GM18507 (cell line): ENCODE measurements at regions not wholly inside any gene's neighbourhood (a gene's known extent, or its start where the extent isn't known, plus 50 kb on each side); places are given as distances from the start of the nearest gene placed in this dataset.
"Not testable (repeated sequence)": the region's sequence is repeated elsewhere in the genome, so short reads cannot be mapped to it uniquely, and the experiment has no call there.

Source experiments
- DNase-seq: peaks from one replicate; pipeline ENCODE4 v3.0.0; 2011; ENCODE audit warnings: low read depth; ENCODE audit not compliant: insufficient read length; ENCODE audit errors: extremely low spot score
- FAIRE-seq: peaks from 2 replicates; lab custom pipeline; 2011; peaks lifted over from hg19 to GRCh38; lab: Jason Lieb, UNC

DNA sequence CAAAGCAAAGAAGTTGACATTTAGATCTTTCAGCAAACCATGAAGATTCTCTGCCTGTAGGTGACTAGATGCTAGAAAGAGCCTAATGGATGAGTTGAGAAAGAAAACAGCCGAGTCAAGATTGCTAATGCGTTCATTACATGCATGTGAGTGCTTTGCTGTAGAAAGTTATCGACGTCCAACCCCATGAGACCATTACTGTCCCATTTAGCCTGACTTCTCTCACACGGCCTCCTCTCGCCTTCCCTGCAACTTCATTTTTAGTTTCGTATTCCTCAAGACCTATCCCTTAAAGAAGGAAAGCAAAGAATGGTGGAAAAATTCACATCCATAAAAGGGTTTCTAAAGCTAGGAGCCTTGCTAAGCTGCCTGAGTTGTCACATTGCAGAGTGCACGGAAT lies 113.7 kb upstream of the DPP6 start:
- FAIRE-seq (no peak), DNase-seq (no peak)

DNA sequence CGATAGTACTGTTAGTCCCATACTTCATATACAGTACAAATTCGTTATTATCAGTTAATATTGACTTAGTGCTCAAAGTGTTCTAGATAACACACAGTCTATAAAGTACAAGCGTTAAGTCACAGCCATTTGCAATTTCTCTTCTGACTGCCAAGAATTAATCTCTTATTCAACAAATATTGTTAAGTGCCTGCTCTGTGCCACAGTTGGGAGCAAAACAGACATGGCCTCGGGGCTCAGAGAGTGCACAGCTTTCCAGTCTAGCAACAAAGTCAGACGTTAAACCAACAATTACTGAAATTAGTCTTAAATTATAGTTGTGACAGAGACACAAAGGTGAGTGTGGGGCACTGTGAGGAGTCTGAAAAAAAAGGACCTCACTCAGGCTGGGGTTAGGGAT lies 113.0 kb upstream of the DPP6 start:
- no peak for DNase-seq
- FAIRE-seq: no peak

DNA sequence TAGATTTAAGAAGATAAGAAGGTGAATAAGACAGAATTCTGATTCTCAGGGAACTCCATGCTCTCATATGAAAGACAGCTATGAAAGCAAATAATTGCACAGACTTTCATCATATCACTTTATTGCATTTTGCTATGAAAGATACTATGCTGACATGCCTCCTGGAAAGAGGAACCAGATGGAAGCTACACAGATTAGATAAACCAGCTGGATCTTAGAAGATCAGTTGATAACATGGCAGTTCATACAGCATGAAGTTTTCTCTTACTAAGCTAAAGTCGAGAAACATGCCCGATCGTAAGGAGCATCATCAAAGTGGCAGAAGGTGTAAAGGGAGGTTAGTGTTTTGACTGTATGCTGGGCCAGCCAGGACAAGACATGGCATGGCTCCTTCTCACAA lies 112.5 kb upstream of the DPP6 start:
- DNase-seq (no peak), FAIRE-seq (no peak)

DNA sequence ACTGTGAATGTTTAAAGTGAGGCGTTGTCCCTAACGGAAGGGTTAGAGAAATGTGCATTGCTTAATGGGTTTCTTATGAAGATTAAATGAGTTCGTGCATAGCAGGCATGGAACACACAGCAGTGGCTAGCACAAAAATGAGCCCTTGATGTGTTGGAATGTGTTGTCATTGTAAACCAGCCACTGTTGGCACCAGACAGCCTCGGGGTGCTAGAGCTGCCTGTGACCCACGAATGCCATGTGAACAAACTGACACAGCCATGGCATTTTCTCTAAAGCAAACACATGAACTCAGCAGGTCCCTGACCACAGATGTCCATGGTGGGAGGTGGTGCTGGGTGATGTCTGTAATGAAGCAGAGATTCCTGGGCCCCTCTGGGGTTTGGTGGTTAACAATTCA lies 111.1 kb upstream of the DPP6 start:
- FAIRE-seq (no peak), DNase-seq (no peak)

DNA sequence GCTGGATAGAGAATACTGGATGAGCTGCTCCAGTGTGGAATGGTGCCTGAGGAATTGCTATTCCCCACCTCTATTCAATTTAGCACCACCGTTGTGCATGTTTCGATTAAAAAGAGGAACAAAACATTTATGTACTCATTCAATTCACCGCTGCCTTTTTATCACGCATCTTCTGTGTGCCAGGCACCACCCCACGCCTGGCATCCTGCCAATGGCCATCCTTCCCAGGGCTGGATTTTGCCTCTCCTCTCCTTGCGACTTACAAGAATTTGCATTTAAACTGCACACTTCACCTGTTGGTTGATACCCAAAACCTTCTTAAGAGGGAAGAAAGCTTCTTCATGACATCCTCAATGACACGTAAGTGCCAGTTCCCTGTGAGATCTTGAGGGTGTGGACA lies 110.2 kb upstream of the DPP6 start:
- DNase-seq (no peak), FAIRE-seq (no peak)

DNA sequence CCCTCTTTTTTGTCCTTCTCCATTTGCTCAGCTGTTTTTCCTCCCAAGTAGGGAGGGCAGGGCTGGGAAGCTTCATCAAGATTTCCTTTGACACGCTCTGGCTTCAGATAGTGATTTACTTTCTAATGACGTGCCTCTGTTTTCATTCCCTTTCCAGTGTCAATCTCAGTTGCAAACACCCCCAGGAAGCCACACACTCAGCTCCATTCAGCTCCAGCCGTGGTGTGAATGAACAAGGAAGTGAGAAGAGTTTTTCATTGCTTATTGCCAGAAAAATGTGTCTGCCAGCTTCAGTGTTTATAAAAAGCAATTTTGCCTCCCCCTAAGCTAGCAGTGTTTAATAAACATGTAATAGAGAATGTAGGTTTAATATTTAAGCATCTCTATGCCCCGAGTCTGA lies 108.7 kb upstream of the DPP6 start:
- no peak for DNase-seq
- no peak for FAIRE-seq

DNA sequence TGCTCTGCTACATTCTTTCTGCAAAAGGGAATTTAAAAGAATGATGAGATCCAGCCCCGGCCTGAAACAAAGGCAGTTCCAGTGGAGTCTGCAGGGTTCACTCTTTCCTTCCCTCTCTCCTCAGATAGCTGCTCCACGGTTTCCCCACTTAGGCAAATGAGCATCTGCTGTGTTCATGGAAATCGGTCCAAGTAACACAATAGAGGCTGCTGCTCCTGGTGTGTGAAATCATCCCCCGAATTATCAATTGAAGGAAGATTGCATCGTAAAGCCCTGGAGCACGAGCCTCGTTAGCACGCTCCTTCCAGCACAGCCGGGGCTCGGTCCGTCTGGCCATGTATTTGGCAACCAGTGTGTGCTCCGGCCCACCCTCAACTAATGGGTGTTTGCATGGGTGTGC lies 108.3 kb upstream of the DPP6 start:
- DNase-seq (no peak), FAIRE-seq (no peak)

DNA sequence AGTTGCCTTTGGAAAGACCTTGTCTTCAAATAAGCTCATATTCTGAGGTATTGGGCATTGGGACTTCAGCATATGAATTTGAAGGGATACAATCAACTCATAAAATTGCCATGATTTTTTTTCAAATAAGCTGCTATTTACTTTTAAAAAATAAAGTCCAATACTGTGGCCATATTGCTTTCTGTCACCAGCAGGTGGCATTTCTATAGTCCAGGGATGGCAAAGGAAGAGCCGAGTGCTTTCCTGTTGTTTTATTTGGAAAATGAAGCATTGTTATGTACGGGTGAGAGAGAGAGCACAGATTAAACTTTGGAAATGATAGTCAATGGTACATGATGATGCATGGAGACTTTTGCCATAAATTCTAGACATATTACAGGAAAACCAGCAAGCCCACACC lies 104.1 kb upstream of the DPP6 start:
- FAIRE-seq (no peak), DNase-seq (no peak)

DNA sequence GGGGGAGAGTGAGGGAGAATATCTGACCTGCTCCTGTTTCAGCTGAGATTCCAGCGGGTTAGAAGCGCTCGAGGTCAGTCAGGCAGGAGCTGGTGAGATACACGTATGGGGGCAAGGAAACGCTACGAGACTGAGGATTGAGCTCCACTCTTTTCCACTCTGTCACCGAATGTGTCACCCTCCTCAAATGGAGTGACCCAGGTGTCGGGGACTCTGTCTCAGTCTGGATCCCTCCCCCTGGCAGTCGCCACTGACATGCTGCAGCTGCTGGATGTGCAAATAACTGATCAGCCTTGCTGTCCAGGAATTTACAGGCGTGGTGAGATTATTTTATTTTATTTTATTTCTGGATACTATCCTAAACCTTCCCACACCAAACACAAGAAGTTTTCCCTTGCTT lies 100.9 kb upstream of the DPP6 start:
- DNase-seq (no peak), FAIRE-seq (no peak)

DNA sequence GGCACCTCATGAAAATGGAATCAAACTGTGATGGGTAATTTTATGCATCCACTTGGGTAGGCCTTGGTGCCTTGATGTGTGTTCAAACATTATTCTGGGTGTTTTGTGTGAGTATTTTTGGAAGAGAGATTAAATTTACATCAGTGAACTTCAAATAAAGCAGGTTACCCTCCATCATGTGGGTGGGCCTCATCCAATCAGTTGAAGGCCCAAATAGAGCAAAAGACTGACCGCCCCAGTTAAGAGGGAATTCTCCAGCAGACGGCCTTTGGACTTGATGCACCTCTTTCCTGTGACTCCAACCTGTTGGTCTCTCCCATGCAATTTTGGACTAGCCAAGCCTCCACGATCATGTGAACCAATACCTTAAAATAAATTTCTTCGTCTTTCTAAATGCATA lies 97.7 kb upstream of the DPP6 start:
- FAIRE-seq (no peak), DNase-seq (no peak)

DNA sequence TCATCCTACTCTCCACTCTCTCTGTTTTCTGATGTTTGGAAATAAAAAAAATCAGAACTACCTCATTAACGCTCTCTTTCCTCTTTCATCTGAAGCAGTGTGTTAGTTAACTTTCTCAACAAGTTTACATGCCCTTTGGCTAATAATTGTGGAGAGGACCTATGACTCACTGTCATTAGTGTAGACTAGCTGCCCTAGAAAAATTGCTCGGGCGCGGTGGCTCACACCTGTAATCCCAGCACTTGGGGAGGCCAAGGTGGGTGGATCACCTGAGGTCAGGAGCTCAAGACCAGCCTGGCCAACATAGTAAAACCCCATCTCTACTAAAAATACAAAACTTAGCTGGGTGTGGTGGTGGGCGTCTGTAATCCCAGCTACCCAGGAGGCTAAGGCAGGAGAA lies 94.5 kb upstream of the DPP6 start:
- not testable (repeated sequence) for FAIRE-seq, DNase-seq

DNA sequence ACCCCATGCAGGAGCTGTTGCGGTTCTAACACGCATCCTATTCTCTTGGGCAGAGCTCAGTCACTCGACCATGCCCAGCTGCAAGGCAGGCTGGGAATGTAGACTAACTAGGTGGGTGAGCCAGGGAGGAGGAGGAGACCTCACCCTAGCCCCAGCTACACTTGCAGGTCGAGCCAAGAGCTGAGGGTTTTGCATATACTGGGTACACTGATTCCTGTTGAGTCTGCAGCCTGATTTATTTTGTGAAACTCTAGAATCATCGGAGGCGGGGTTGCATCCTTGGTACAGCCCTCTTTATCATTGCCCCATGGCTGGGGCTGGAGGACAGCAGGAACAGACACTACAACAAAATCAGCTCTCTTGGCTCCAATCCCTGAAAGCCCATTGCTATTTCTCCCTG lies 93.8 kb upstream of the DPP6 start:
- not testable (repeated sequence) for FAIRE-seq, DNase-seq

DNA sequence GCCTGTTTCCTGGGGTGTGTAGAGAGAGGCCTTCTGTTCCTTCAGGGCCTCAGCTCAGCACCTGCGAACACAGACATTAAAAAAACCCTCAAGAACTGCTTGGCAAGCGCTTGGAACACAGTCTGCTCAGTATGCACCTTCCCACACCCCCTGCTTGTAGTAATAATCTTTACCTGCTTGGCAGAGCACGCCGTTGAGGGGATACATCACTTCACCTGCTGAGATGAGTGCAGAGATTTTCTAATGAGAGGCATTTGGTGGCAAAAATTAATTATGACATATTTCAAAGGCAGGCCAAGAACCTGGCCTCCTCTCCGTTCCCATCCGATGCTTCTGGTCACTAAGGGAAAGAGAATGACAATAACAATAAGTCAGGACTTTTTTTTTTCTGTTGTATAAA lies 93.4 kb upstream of the DPP6 start:
- not testable (repeated sequence) for DNase-seq, FAIRE-seq

DNA sequence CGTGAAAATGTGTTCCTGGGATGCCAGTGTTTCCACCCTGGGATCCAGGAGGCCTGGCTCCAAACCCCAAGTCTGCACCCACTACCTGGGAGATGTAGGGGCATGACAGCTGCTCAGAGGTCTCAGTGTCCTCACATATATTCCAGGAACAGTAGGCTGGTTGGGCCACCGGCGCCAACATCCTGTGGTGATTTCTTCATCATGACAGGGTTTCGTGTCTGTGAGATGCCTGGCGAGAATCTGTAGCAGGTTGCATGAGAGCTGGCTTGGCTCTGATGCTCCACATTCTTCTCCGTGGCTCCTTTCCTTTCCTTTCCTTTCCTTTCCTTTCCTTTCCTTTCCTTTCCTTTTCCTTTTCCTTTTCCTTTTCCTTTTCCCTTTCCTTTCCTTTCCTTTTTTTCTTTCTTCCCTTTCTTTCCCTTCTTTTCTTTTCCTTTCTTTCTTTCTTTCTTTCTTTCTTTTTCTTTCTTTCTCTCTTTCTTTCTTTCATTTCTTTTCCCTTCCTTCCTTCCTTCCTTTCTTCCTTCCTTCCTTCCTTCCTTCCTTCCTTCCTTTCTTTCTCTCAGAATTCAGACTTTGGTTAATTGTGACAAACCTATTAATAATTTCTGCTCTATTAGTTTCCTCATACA lies 87.6 kb upstream of the DPP6 start:
- DNase-seq, FAIRE-seq: not testable (repeated sequence)

DNA sequence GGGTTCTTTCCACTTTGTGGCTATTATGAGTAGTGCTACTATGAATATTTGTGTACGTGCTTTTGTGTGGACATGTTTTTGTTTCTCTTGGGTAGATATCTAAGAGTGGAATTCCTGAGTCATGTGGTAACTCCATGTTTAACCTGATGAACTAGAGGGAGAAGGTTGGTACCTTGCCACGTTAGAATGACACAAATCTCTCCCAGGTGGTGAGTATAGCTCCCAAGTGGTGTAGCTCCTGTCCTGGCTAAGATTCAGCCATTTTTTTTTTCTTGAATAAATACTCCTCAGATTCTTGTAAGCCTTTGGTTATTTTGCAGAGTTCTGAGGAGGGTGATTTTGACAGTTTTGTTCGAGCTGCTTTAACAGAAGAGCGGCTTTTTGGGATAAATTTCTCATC lies 83.2 kb upstream of the DPP6 start:
- FAIRE-seq, DNase-seq: not testable (repeated sequence)

DNA sequence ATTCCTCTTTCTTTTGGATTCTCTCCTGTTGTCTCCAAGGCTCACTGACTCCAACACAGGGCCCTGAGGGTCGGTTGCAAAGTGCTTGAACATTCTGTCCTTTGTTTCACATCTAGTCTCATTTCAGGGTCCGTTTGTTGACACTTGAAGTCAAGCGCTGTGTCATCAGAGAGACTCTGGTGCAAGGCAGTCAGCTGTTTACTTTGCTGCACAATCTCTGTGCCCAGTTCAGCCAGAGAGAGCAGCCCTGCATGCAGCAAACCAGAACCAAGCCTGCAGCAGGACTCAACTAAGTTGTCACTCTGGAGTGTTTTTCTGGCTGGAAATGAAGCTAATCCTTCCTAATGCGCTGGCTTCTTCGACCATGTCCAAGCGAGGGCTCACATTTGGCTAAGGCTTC lies 77.6 kb upstream of the DPP6 start:
- not testable (repeated sequence) for FAIRE-seq, DNase-seq

DNA sequence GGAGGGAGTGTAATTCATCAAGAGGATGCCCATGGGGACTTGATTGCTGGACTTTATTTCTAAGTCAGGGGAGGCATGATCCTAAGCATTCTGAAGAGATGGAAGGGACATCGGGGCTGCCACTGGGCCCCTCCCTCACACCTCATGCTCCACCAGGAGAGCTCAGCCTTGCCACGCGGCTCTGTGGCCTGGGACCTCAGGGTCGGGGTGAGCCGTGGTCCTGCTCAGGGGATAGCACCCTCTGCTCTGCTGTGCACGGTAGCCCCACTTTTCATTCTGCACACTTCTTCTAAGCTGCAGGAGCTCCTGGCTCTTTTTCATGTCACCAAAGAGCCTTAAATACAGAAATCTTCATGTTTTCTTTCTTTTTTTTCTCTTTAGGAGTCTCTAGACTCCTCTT lies 75.5 kb upstream of the DPP6 start:
- FAIRE-seq: not testable (repeated sequence)

DNA sequence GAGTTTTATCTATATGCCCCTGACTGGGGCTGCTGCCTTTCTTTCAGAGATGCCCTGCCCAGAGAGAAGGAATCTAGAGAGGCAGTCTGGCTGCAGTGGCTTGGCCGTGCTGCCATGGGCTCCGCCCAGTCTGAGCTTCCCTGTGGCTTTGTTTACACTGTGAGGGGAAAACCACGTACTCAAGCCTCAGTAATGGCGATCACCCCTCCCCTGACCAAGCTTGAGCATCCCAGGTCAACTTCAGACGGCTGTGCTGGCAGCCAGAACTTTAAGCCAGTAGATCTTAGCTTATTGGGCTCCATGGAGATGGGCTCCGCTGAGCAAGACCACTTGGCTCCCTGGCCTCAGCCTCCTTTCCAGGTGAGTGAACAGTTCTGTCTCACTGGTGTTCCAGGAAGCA lies 69.0 kb upstream of the DPP6 start:
- FAIRE-seq, DNase-seq: not testable (repeated sequence)

More for the DNA sequence above, 75.5 kb upstream of the DPP6 start:
- DNase-seq: not testable (repeated sequence)

DNA sequence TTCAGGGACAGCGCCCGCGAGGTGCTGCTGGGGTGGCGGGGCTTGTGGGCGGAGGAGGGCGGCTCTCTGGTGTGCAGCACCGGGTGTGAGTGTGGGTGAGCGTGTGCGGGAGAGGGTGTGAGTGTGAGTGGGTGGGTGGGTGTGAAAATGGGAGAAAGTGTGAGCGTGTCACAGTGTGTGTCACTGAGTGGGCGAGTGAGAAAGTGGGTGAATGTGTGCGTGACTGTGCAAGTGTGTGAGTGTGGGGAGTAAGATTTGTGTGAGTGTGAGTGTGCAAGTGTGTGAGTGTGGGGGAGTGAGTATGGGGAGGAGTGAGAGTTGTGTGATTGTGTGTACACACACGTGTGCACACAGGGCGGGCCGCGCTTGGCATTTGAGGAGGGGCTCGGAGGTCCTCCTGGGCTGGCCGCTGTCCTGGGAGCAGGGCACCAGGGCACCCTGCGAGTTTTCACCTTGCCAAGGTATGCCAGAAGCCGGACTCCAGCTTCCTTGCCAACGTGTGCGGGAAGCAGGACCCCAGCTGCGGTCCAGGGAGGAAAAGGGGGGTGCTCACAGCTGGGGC lies 63.1 kb upstream of the DPP6 start:
- FAIRE-seq, DNase-seq: not testable (repeated sequence)

DNA sequence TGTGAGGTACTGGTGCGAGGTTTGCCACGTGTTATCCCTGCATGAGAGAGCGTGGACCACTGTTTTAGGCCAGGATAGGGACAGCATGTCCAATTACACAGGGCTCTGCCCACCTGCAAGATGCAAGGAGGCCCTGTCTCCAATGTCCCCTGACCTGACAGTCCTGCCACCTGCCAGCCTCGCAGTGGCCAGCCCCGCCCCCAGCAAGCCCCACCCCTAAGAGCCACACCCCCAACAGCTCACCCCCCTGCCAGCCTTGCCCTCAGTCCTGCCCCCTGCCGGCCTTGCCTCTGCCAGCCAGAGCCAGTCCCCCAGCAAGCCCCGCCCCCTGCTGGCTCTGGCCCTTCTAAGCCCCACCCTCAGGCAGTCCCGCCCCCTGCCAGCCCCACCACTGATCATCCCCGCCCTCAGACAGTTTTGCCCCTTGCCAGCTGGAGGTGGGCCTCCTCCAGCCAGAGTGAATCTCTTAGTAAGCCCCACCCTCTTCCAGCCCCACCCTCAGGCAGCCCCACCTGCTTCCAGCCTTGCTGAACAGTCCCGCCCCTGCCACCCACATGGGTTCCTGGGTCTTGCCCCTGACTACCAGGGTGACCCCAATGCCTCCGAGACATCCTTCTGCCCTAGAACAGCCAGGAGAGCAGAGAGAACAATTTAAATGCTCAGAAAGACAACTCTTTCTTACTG lies 62.3 kb upstream of the DPP6 start:
- not testable (repeated sequence) for FAIRE-seq, DNase-seq

DNA sequence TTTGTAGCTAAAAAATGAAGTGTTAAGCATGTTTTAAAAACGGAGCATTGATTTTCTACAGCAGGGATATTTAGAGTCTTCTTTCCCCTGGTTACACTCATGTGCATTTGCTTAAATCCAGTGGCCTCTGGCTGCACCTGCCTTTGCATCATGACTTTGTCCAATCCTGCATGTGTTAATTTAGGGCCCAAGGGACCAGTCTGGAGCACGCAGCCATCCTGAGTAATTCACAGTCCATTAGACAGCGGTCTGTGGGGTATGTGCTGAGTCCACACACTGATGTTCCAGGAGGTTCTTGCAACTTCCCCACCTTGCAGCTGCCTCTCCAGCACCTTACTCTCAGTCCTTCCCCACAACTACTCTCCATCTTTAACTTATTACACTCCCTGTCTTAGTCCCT lies 60.7 kb upstream of the DPP6 start:
- DNase-seq, FAIRE-seq: not testable (repeated sequence)
